ENCODE measurements at regions not wholly inside any gene's neighbourhood (a gene's known extent, or its start where the extent isn't known, plus 50 kb on each side); places are given as distances from the start of the nearest gene placed in this dataset.

GRCh38 chr4:11130195-11130970 lies 298.3 kb downstream of the HS3ST1 start:
- TF ChIP-seq CTCF (IDR thresholded peaks at IDR 0.05; ENCODE audit: insufficient read depth, low read depth, low read length) = no peak
- peak; percentile 17 for DNase-seq (ENCODE audit: low read depth)
- no peak overlapping the region for H3K4me3 ChIP-seq (ENCODE audit: low read depth, low read length)

GRCh38 chr4:11120435-11120834 lies 308.3 kb downstream of the HS3ST1 start:
- no peak overlapping the region for H3K4me3 ChIP-seq (ENCODE audit: low read depth, low read length)
- DNase-seq (ENCODE audit: low read depth) = no peak
- TF ChIP-seq CTCF (IDR thresholded peaks at IDR 0.05; ENCODE audit: insufficient read depth, low read depth, low read length) = no peak

GRCh38 chr4:11119474-11119873 lies 309.2 kb downstream of the HS3ST1 start:
- DNase-seq (ENCODE audit: low read depth) = no peak
- no peak overlapping the region for H3K4me3 ChIP-seq (ENCODE audit: low read depth, low read length)
- TF ChIP-seq CTCF (IDR thresholded peaks at IDR 0.05; ENCODE audit: insufficient read depth, low read depth, low read length) = no peak

- no peak for TF ChIP-seq CTCF (IDR thresholded peaks at IDR 0.05; ENCODE audit: insufficient read depth, low read depth, low read length)
- DNase-seq (ENCODE audit: low read depth) = no peak
- H3K4me3 ChIP-seq (ENCODE audit: low read depth, low read length) = no peak overlapping the region
Measured at GRCh38 chr4:11118513-11118912, 310.2 kb downstream of the HS3ST1 start.

GRCh38 chr4:11116940-11117339 lies 311.8 kb downstream of the HS3ST1 start:
- H3K4me3 ChIP-seq (ENCODE audit: low read depth, low read length) = no peak overlapping the region
- no peak for TF ChIP-seq CTCF (IDR thresholded peaks at IDR 0.05; ENCODE audit: insufficient read depth, low read depth, low read length)
- DNase-seq (ENCODE audit: low read depth) = no peak

- no peak overlapping the region for H3K4me3 ChIP-seq (ENCODE audit: low read depth, low read length)
- TF ChIP-seq CTCF (IDR thresholded peaks at IDR 0.05; ENCODE audit: insufficient read depth, low read depth, low read length) = no peak
- DNase-seq (ENCODE audit: low read depth) = no peak
Measured at GRCh38 chr4:11111876-11112275, 316.8 kb downstream of the HS3ST1 start.

- H3K4me3 ChIP-seq (ENCODE audit: low read depth, low read length) = no peak overlapping the region
- TF ChIP-seq CTCF (IDR thresholded peaks at IDR 0.05; ENCODE audit: insufficient read depth, low read depth, low read length) = no peak
- no peak for DNase-seq (ENCODE audit: low read depth)
Measured at GRCh38 chr4:11111370-11111769, 317.3 kb downstream of the HS3ST1 start.
